ENCODE measurements at regions not wholly inside any gene's neighbourhood (a gene's known extent, or its start where the extent isn't known, plus 50 kb on each side); places are given as distances from the start of the nearest gene placed in this dataset.

GRCh38 chr1:80656014-80656636, 1144.6 kb upstream of the ADGRL2 start:
- DNase-seq (ENCODE audit: low spot score) = no peak
- intact Hi-C loops (cut with DNase I) = no loop called here
- ATAC-seq = no peak

GRCh38 chr1:80646053-80646452, 1154.7 kb upstream of the ADGRL2 start:
- ATAC-seq = no peak
- intact Hi-C loops (cut with DNase I) = no loop called here

GRCh38 chr1:80645621-80646020, 1155.1 kb upstream of the ADGRL2 start:
- DNase-seq (ENCODE audit: low spot score) (no peak), ATAC-seq (no peak)
- intact Hi-C loops (cut with DNase I) = no loop called here

More at GRCh38 chr1:80646053-80646452, 1154.7 kb upstream of the ADGRL2 start:
- DNase-seq (ENCODE audit: low spot score) = no peak

- DNase-seq (ENCODE audit: low spot score) (no peak), ATAC-seq (no peak)
- intact Hi-C loops (cut with DNase I) = no loop called here
Measured at GRCh38 chr1:80640978-80641377, 1159.8 kb upstream of the ADGRL2 start.

GRCh38 chr1:80639777-80640533, 1160.8 kb upstream of the ADGRL2 start:
- intact Hi-C loops (cut with DNase I) = no loop called here
- DNase-seq (ENCODE audit: low spot score) (no peak), ATAC-seq (no peak)

GRCh38 chr1:80633947-80634706, 1166.6 kb upstream of the ADGRL2 start:
- DNase-seq (ENCODE audit: low spot score) (no peak), ATAC-seq (no peak)
- intact Hi-C loops (cut with DNase I) = no loop called here

GRCh38 chr1:80632284-80632683, 1168.5 kb upstream of the ADGRL2 start:
- ATAC-seq = no peak
- intact Hi-C loops (cut with DNase I) = no loop called here

GRCh38 chr1:80629304-80629837, 1171.4 kb upstream of the ADGRL2 start:
- ATAC-seq = no peak
- no peak for DNase-seq (ENCODE audit: low spot score)
- intact Hi-C loops (cut with DNase I) = no loop called here

More at GRCh38 chr1:80632284-80632683, 1168.5 kb upstream of the ADGRL2 start:
- DNase-seq (ENCODE audit: low spot score) = no peak

- ATAC-seq (no peak), DNase-seq (ENCODE audit: low spot score) (no peak)
- intact Hi-C loops (cut with DNase I) = no loop called here
Measured at GRCh38 chr1:80624682-80625081, 1176.1 kb upstream of the ADGRL2 start.

GRCh38 chr1:80607064-80607463, 1193.7 kb upstream of the ADGRL2 start:
- no peak for DNase-seq (ENCODE audit: low spot score)
- intact Hi-C loops (cut with DNase I) = no loop called here
- no peak for ATAC-seq

- DNase-seq (ENCODE audit: low spot score) = no peak
- ATAC-seq = no peak
- intact Hi-C loops (cut with DNase I) = no loop called here
Measured at GRCh38 chr1:80594013-80594412, 1206.7 kb upstream of the ADGRL2 start.

GRCh38 chr1:80593197-80593596, 1207.5 kb upstream of the ADGRL2 start:
- intact Hi-C loops (cut with DNase I) = no loop called here
- no peak for ATAC-seq
- DNase-seq (ENCODE audit: low spot score) = no peak

- intact Hi-C loops (cut with DNase I) = no loop called here
- ATAC-seq (no peak), DNase-seq (ENCODE audit: low spot score) (no peak)
Measured at GRCh38 chr1:80582980-80583379, 1217.8 kb upstream of the ADGRL2 start.

GRCh38 chr1:80579055-80579454, 1221.7 kb upstream of the ADGRL2 start:
- no peak for ATAC-seq
- intact Hi-C loops (cut with DNase I) = no loop called here
- no peak for DNase-seq (ENCODE audit: low spot score)

GRCh38 chr1:80566867-80567266, 1233.9 kb upstream of the ADGRL2 start:
- intact Hi-C loops (cut with DNase I) = no loop called here
- ATAC-seq (no peak), DNase-seq (ENCODE audit: low spot score) (no peak)

- DNase-seq (ENCODE audit: low spot score) = no peak
- no peak for ATAC-seq
- intact Hi-C loops (cut with DNase I) = no loop called here
Measured at GRCh38 chr1:80566123-80566522, 1234.6 kb upstream of the ADGRL2 start.

- DNase-seq (ENCODE audit: low spot score) = no peak
- intact Hi-C loops (cut with DNase I) = no loop called here
Measured at GRCh38 chr1:80565406-80565805, 1235.3 kb upstream of the ADGRL2 start.

GRCh38 chr1:80542231-80542630, 1258.5 kb upstream of the ADGRL2 start:
- intact Hi-C loops (cut with DNase I) = no loop called here
- ATAC-seq (no peak), DNase-seq (ENCODE audit: low spot score) (no peak)

More at GRCh38 chr1:80565406-80565805, 1235.3 kb upstream of the ADGRL2 start:
- ATAC-seq = no peak

- intact Hi-C loops (cut with DNase I) = no loop called here
- ATAC-seq = no peak
- no peak for DNase-seq (ENCODE audit: low spot score)
Measured at GRCh38 chr1:80540596-80540995, 1260.1 kb upstream of the ADGRL2 start.

GRCh38 chr1:80540149-80540548, 1260.6 kb upstream of the ADGRL2 start:
- DNase-seq (ENCODE audit: low spot score) = no peak
- ATAC-seq = no peak
- intact Hi-C loops (cut with DNase I) = no loop called here
